HepG2 (cell line): ENCODE measurements at regions not wholly inside any gene's neighbourhood (a gene's known extent, or its start where the extent isn't known, plus 50 kb on each side); places are given as distances from the start of the nearest gene placed in this dataset.

Source experiments
- BRCA1 ChIP-seq: sonication (generic); formaldehyde crosslinking; IDR thresholded peaks from 2 replicates; pipeline ENCODE4 v1.4.0; 2020; ENCODE audit warnings: missing genetic modification reagents
- CCDC6 ChIP-seq: sonication (generic); formaldehyde crosslinking; IDR thresholded peaks from 2 replicates; pipeline ENCODE4 v1.8.1; 2022; ENCODE audit warnings: mild to moderate bottlenecking, missing genetic modification reagents, moderate library complexity
- CREB1 ChIP-seq, 2 experiments: fragments of 450-650 bp in 1 of 2; IDR thresholded peaks; 2 replicates each; pipeline ENCODE4 v1.6.1; 2016 to 2017; ENCODE audit warnings: control low read depth in 1 of 2, mild to moderate bottlenecking in 1 of 2, missing compliant biosample characterization in 1 of 2, missing genetic modification characterization in 1 of 2
- IKZF1 ChIP-seq: fragments of 450-650 bp; IDR thresholded peaks from 2 replicates; pipeline ENCODE4 v1.7.1; 2016
- LCORL ChIP-seq, 2 experiments: fragments of 450-650 bp in 1 of 2; sonication (generic) in 1 of 2; formaldehyde crosslinking in 1 of 2; IDR thresholded peaks; 2 replicates each; pipeline versions ENCODE4 v1.5.0 to v1.6.1; 2017 to 2020; ENCODE audit warnings: antibody characterized with exemption in 1 of 2, missing genetic modification reagents in 1 of 2
- PHF5A ChIP-seq: IDR thresholded peaks from one replicate; pipeline ENCODE4 v1.6.1; 2018; ENCODE audit warnings: low read depth, missing genetic modification reagents; ENCODE audit not compliant: unreplicated experiment
- REPIN1 ChIP-seq: sonication (generic); formaldehyde crosslinking; IDR thresholded peaks from 2 replicates; pipeline ENCODE4 v1.8.0; 2022; ENCODE audit warnings: missing genetic modification reagents, low read depth, mild to moderate bottlenecking, borderline replicate concordance
- ZFP82 ChIP-seq: sonication (generic); formaldehyde crosslinking; IDR thresholded peaks from 2 replicates; pipeline ENCODE4 v1.5.1; 2020; ENCODE audit warnings: mild to moderate bottlenecking, missing genetic modification reagents, borderline replicate concordance
- ZNF136 ChIP-seq: sonication (generic); formaldehyde crosslinking; IDR thresholded peaks from 2 replicates; pipeline ENCODE4 v1.8.1; 2022; ENCODE audit warnings: low read depth, mild to moderate bottlenecking, moderate library complexity, missing genetic modification reagents
- ZNF253 ChIP-seq: sonication (generic); formaldehyde crosslinking; IDR thresholded peaks from 2 replicates; pipeline ENCODE4 v1.8.0; 2022; ENCODE audit warnings: mild to moderate bottlenecking, missing genetic modification reagents, borderline replicate concordance
- ZNF264 ChIP-seq: sonication (generic); formaldehyde crosslinking; IDR thresholded peaks from 2 replicates; pipeline ENCODE4 v1.4.0; 2020; ENCODE audit warnings: missing genetic modification reagents
- TF ChIP-seq, protein P1 (sequence below): sonication (generic); formaldehyde crosslinking; IDR thresholded peaks from 2 replicates; pipeline ENCODE4 v1.5.1; 2020; ENCODE audit warnings: mild to moderate bottlenecking, missing genetic modification reagents, borderline replicate concordance
- TF ChIP-seq, protein P2 (sequence below): sonication (generic); formaldehyde crosslinking; IDR thresholded peaks from 2 replicates; pipeline ENCODE4 v1.5.1; 2020; ENCODE audit warnings: missing genetic modification reagents, mild to moderate bottlenecking, borderline replicate concordance
- TF ChIP-seq, protein P3 (sequence below): IDR thresholded peaks from 2 replicates; pipeline ENCODE4 v1.6.1; 2016; ENCODE audit warnings: low read depth
- TF ChIP-seq, protein P4 (sequence below): sonication (generic); formaldehyde crosslinking; IDR thresholded peaks from 2 replicates; pipeline ENCODE4 v1.4.0; 2020; ENCODE audit warnings: mild to moderate bottlenecking, missing genetic modification reagents
- TF ChIP-seq, protein P5 (sequence below): IDR thresholded peaks from 2 replicates; pipeline ENCODE4 v1.6.1; 2016; ENCODE audit warnings: missing genetic modification reagents, missing compliant biosample characterization

DNA sequence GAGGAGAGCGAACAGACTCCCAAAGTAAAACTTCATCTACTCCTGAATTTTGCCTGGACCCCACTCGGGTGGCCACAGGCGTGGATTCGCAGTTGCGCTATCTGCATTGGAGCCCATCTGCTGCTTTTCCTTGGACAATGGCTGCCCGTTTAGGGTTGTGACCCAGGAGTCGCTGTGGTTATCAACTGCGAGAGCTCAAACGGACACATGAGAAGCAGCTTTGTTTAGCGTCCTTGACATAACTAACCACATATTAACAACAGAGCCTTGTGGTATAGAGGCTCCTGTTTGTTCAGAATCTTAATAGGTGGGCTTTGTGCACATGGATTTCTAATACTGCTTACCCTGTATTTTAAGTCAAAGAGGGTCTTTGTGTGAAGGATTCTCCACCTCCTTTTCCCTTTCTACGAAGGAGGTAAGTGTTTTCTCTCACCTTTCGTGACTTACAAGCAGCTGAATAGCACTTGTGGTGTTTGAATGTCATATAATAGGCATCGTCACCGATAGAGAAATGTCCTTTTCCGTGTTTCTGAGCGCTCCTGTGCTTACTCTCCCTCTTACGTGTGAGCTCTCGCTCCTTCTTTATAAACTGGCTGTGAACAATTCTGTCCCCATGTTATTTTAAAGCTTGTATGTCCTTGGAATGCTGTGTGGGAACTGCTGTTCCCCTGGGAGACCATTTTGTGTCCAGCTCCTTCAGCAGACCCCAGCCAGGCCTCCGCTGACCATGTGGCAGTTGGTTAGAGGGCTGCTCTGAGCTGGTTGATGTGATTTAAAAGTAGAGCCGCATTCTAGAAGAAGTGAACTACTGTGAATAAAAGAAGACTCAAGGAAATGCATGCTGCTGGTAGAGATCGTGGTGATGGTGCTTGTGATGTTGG, 441.4 kb downstream of the RPS6KC1 start (continued):
- TF ChIP-seq, protein P1, sequence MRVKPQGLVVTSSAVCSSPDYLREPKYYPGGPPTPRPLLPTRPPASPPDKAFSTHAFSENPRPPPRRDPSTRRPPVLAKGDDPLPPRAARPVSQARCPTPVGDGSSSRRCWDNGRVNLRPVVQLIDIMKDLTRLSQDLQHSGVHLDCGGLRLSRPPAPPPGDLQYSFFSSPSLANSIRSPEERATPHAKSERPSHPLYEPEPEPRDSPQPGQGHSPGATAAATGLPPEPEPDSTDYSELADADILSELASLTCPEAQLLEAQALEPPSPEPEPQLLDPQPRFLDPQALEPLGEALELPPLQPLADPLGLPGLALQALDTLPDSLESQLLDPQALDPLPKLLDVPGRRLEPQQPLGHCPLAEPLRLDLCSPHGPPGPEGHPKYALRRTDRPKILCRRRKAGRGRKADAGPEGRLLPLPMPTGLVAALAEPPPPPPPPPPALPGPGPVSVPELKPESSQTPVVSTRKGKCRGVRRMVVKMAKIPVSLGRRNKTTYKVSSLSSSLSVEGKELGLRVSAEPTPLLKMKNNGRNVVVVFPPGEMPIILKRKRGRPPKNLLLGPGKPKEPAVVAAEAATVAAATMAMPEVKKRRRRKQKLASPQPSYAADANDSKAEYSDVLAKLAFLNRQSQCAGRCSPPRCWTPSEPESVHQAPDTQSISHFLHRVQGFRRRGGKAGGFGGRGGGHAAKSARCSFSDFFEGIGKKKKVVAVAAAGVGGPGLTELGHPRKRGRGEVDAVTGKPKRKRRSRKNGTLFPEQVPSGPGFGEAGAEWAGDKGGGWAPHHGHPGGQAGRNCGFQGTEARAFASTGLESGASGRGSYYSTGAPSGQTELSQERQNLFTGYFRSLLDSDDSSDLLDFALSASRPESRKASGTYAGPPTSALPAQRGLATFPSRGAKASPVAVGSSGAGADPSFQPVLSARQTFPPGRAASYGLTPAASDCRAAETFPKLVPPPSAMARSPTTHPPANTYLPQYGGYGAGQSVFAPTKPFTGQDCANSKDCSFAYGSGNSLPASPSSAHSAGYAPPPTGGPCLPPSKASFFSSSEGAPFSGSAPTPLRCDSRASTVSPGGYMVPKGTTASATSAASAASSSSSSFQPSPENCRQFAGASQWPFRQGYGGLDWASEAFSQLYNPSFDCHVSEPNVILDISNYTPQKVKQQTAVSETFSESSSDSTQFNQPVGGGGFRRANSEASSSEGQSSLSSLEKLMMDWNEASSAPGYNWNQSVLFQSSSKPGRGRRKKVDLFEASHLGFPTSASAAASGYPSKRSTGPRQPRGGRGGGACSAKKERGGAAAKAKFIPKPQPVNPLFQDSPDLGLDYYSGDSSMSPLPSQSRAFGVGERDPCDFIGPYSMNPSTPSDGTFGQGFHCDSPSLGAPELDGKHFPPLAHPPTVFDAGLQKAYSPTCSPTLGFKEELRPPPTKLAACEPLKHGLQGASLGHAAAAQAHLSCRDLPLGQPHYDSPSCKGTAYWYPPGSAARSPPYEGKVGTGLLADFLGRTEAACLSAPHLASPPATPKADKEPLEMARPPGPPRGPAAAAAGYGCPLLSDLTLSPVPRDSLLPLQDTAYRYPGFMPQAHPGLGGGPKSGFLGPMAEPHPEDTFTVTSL (CRISPR knock-in tag), result peak; percentile 89
- TF ChIP-seq CREB1 (IDR thresholded peaks at IDR 0.05) (no peak), CREB1 (CRISPR knock-in tag; IDR thresholded peaks at IDR 0.05) (peak; percentile 31; the same call in 1 of the 2 replicates), REPIN1 (CRISPR knock-in tag) (peak; percentile 52; the same call in 1 of the 2 replicates), IKZF1 (no peak), ZFP82 (CRISPR knock-in tag) (0 out of 2 replicates have a peak, but pooled peaks have one; percentile 46), ZNF253 (CRISPR knock-in tag) (no peak), PHF5A (CRISPR knock-in tag) (no peak), CCDC6 (CRISPR knock-in tag) (0 out of 2 replicates have a peak, but pooled peaks have one; percentile 56), ZNF136 (no peak), LCORL (IDR thresholded peaks at IDR 0.05) (no peak), LCORL (CRISPR knock-in tag; IDR thresholded peaks at IDR 0.05) (no peak), ZNF264 (CRISPR knock-in tag) (no peak; the same call in 1 of the 2 replicates), BRCA1 (CRISPR knock-in tag) (no peak)
- TF ChIP-seq, protein P2, sequence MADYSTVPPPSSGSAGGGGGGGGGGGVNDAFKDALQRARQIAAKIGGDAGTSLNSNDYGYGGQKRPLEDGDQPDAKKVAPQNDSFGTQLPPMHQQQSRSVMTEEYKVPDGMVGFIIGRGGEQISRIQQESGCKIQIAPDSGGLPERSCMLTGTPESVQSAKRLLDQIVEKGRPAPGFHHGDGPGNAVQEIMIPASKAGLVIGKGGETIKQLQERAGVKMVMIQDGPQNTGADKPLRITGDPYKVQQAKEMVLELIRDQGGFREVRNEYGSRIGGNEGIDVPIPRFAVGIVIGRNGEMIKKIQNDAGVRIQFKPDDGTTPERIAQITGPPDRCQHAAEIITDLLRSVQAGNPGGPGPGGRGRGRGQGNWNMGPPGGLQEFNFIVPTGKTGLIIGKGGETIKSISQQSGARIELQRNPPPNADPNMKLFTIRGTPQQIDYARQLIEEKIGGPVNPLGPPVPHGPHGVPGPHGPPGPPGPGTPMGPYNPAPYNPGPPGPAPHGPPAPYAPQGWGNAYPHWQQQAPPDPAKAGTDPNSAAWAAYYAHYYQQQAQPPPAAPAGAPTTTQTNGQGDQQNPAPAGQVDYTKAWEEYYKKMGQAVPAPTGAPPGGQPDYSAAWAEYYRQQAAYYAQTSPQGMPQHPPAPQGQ (CRISPR knock-in tag), result no peak
- TF ChIP-seq, protein P3, sequence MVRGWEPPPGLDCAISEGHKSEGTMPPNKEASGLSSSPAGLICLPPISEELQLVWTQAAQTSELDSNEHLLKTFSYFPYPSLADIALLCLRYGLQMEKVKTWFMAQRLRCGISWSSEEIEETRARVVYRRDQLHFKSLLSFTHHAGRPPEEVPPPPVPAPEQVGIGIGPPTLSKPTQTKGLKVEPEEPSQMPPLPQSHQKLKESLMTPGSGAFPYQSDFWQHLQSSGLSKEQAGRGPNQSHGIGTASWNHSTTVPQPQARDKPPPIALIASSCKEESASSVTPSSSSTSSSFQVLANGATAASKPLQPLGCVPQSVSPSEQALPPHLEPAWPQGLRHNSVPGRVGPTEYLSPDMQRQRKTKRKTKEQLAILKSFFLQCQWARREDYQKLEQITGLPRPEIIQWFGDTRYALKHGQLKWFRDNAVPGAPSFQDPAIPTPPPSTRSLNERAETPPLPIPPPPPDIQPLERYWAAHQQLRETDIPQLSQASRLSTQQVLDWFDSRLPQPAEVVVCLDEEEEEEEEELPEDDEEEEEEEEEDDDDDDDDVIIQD, result peak; percentile 72; the same call in 1 of the 2 replicates
- TF ChIP-seq, protein P4, sequence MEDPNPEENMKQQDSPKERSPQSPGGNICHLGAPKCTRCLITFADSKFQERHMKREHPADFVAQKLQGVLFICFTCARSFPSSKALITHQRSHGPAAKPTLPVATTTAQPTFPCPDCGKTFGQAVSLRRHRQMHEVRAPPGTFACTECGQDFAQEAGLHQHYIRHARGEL (CRISPR knock-in tag), result no peak
- TF ChIP-seq, protein P5, sequence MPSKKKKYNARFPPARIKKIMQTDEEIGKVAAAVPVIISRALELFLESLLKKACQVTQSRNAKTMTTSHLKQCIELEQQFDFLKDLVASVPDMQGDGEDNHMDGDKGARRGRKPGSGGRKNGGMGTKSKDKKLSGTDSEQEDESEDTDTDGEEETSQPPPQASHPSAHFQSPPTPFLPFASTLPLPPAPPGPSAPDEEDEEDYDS (CRISPR knock-in tag), result no peak
